Amniotic epithelial cell (primary cell): ENCODE measurements at regions not wholly inside any gene's neighbourhood (a gene's known extent, or its start where the extent isn't known, plus 50 kb on each side); places are given as distances from the start of the nearest gene placed in this dataset.
"Not testable (repeated sequence)": the region's sequence is repeated elsewhere in the genome, so short reads cannot be mapped to it uniquely, and the experiment has no call there.

Experiments
- DNase-seq: peaks from one replicate; pipeline ENCODE4 v3.0.0-alpha.2; 2010; ENCODE audit warnings: low read depth

- DNase-seq, result no peak
These were observed 286.6 kb downstream of the SLC7A11 start for GRCh38 chr4:137955595-137955994.

- DNase-seq, result no peak
These were observed 290.0 kb downstream of the SLC7A11 start for GRCh38 chr4:137952116-137952515.

GRCh38 chr4:137950286-137950685 lies 291.9 kb downstream of the SLC7A11 start:
- no peak for DNase-seq

GRCh38 chr4:137949746-137950145 lies 292.4 kb downstream of the SLC7A11 start:
- peak; percentile 47 for DNase-seq

- DNase-seq, result peak; percentile 61
These were observed 295.5 kb downstream of the SLC7A11 start for GRCh38 chr4:137946453-137947174.

GRCh38 chr4:137942815-137943214 lies 299.3 kb downstream of the SLC7A11 start:
- DNase-seq, result not testable (repeated sequence)

- not testable (repeated sequence) for DNase-seq
These were observed 300.1 kb downstream of the SLC7A11 start for GRCh38 chr4:137942015-137942515.

- no peak for DNase-seq
These were observed 307.2 kb downstream of the SLC7A11 start for GRCh38 chr4:137934911-137935310.

GRCh38 chr4:137934046-137934445 lies 308.1 kb downstream of the SLC7A11 start:
- no peak for DNase-seq

- no peak for DNase-seq
These were observed 314.2 kb downstream of the SLC7A11 start for GRCh38 chr4:137927972-137928371.

GRCh38 chr4:137923494-137923893 lies 318.7 kb downstream of the SLC7A11 start:
- DNase-seq, result no peak

- no peak for DNase-seq
These were observed 319.4 kb downstream of the SLC7A11 start for GRCh38 chr4:137922721-137923120.

- no peak for DNase-seq
These were observed 332.4 kb downstream of the SLC7A11 start for GRCh38 chr4:137909529-137910309.

GRCh38 chr4:137905930-137906329 lies 336.2 kb downstream of the SLC7A11 start:
- DNase-seq, result peak; percentile 34

- no peak for DNase-seq
These were observed 341.0 kb downstream of the SLC7A11 start for GRCh38 chr4:137901114-137901513.

- DNase-seq, result peak; percentile 32
These were observed 345.9 kb downstream of the SLC7A11 start for GRCh38 chr4:137896221-137896737.

- not testable (repeated sequence) for DNase-seq
These were observed 346.6 kb downstream of the SLC7A11 start for GRCh38 chr4:137895515-137895914.

GRCh38 chr4:137892134-137892533 lies 350.0 kb downstream of the SLC7A11 start:
- DNase-seq, result peak; percentile 15

GRCh38 chr4:137890812-137891211 lies 351.3 kb downstream of the SLC7A11 start:
- DNase-seq, result no peak

GRCh38 chr4:137881641-137882040 lies 349.3 kb upstream of the PCDH18 start:
- DNase-seq, result no peak

GRCh38 chr4:137868067-137868466 lies 335.8 kb upstream of the PCDH18 start:
- not testable (repeated sequence) for DNase-seq

GRCh38 chr4:137866671-137867070 lies 334.4 kb upstream of the PCDH18 start:
- no peak for DNase-seq

- peak; percentile 13 for DNase-seq
These were observed 329.4 kb upstream of the PCDH18 start for GRCh38 chr4:137861682-137862081.
